ENCODE measurements at regions not wholly inside any gene's neighbourhood (a gene's known extent, or its start where the extent isn't known, plus 50 kb on each side); places are given as distances from the start of the nearest gene placed in this dataset.

GRCh38 chr15:53216036-53216435 is 425.9 kb upstream of the ONECUT1 start:
- H3K27me3 ChIP-seq (replicated peaks in 1 of 4; ENCODE audit: control extremely low read depth in 1 of 4, control insufficient read depth in 3 of 4, insufficient read depth in 4 of 4, low read length in 3 of 4), result no peaks in the 10 kb centered on the region
- no peak overlapping the region for H3K4me2 ChIP-seq (replicated peaks; ENCODE audit: low read depth, low read length, poor library complexity, severe bottlenecking)
- intact Hi-C loops (cut with micrococcal nuclease), result no loop called here
- WGBS (ENCODE audit: insufficient coverage), result 100% methylated on average over 1 of the region's 3 CpGs
- Mint-ChIP-seq H3K4me3 (no peak overlapping the region), H3K27me3 (peaks cover 3% of the 10 kb centered on the region), H3K9me3 (ENCODE audit: insufficient read depth) (no peaks in the 10 kb centered on the region), H3K4me1 (no peaks in the 10 kb centered on the region), H3K27ac (no peak overlapping the region)
- no peaks in the 10 kb centered on the region for H3K4me1 ChIP-seq (ENCODE audit: control insufficient read depth in 2 of 2, insufficient read depth in 2 of 2, low read length in 2 of 2)
- TF ChIP-seq EZH2 (IDR thresholded peaks at IDR 0.05; ENCODE audit: borderline replicate concordance, insufficient read depth, low read depth, low read length, poor library complexity, severe bottlenecking), result no peak
- TF ChIP-seq, protein P1, sequence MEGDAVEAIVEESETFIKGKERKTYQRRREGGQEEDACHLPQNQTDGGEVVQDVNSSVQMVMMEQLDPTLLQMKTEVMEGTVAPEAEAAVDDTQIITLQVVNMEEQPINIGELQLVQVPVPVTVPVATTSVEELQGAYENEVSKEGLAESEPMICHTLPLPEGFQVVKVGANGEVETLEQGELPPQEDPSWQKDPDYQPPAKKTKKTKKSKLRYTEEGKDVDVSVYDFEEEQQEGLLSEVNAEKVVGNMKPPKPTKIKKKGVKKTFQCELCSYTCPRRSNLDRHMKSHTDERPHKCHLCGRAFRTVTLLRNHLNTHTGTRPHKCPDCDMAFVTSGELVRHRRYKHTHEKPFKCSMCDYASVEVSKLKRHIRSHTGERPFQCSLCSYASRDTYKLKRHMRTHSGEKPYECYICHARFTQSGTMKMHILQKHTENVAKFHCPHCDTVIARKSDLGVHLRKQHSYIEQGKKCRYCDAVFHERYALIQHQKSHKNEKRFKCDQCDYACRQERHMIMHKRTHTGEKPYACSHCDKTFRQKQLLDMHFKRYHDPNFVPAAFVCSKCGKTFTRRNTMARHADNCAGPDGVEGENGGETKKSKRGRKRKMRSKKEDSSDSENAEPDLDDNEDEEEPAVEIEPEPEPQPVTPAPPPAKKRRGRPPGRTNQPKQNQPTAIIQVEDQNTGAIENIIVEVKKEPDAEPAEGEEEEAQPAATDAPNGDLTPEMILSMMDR (IDR thresholded peaks at IDR 0.05), result no peak
- POLR2A ChIA-PET, result no interaction called here
- H3K4me3 ChIP-seq (ENCODE audit: control extremely low read depth in 1 of 5, extremely low read depth in 1 of 5, insufficient read depth in 1 of 5, low read depth in 2 of 5, low read length in 4 of 5), result no peak overlapping the region
- H3K9ac ChIP-seq (ENCODE audit: low read length), result no peak overlapping the region
- DNase-seq (no peak), ATAC-seq (ENCODE audit: low read depth) (no peak)
- H3K36me3 ChIP-seq (replicated peaks in 1 of 2; ENCODE audit: control extremely low read depth in 1 of 2, control insufficient read depth in 1 of 2, extremely low read depth in 1 of 2, insufficient read depth in 2 of 2, low read length in 1 of 2), result no peaks in the 10 kb centered on the region
- H4K20me1 ChIP-seq (ENCODE audit: control insufficient read depth, insufficient read depth, low read length, poor library complexity, severe bottlenecking), result no peaks in the 10 kb centered on the region
- no peak overlapping the region for H3K27ac ChIP-seq (ENCODE audit: low read length in 2 of 2)
- CTCF ChIA-PET, result no interaction called here
- no peaks in the 10 kb centered on the region for H3K9me3 ChIP-seq (ENCODE audit: control extremely low read depth in 1 of 3, control insufficient read depth in 2 of 3, insufficient read depth in 1 of 3, low read length in 2 of 3)
- H2AFZ ChIP-seq (ENCODE audit: insufficient read depth, low read depth, low read length, poor library complexity, severe bottlenecking), result no peak overlapping the region
- H3K79me2 ChIP-seq (ENCODE audit: control insufficient read depth, insufficient read depth, low read length), result no peaks in the 10 kb centered on the region

GRCh38 chr15:53213336-53213735 is 423.2 kb upstream of the ONECUT1 start:
- no peak overlapping the region for H3K27ac ChIP-seq (ENCODE audit: low read length in 2 of 2)
- H3K9me3 Mint-ChIP-seq (ENCODE audit: insufficient read depth), result no peaks in the 10 kb centered on the region
- no peaks in the 10 kb centered on the region for H3K9me3 ChIP-seq (ENCODE audit: control extremely low read depth in 1 of 3, control insufficient read depth in 2 of 3, insufficient read depth in 1 of 3, low read length in 2 of 3)
- POLR2A ChIA-PET, result no interaction called here
- no peaks in the 10 kb centered on the region for H3K79me2 ChIP-seq (ENCODE audit: control insufficient read depth, insufficient read depth, low read length)
- H3K4me1 Mint-ChIP-seq, result no peaks in the 10 kb centered on the region
- H3K4me3 Mint-ChIP-seq, result no peak overlapping the region
- no peak for ATAC-seq (ENCODE audit: low read depth)
- CTCF ChIA-PET, result no interaction called here
- TF ChIP-seq, protein P1 (IDR thresholded peaks at IDR 0.05), result no peak
- no peak for TF ChIP-seq EZH2 (IDR thresholded peaks at IDR 0.05; ENCODE audit: borderline replicate concordance, insufficient read depth, low read depth, low read length, poor library complexity, severe bottlenecking)
- H3K4me1 ChIP-seq (ENCODE audit: control insufficient read depth in 2 of 2, insufficient read depth in 2 of 2, low read length in 2 of 2), result no peaks in the 10 kb centered on the region
- H3K27me3 ChIP-seq (replicated peaks in 1 of 4; ENCODE audit: control extremely low read depth in 1 of 4, control insufficient read depth in 3 of 4, insufficient read depth in 4 of 4, low read length in 3 of 4), result no peaks in the 10 kb centered on the region
- no peak overlapping the region for H3K9ac ChIP-seq (ENCODE audit: low read length)
- H3K27ac Mint-ChIP-seq, result no peak overlapping the region
- H3K4me2 ChIP-seq (replicated peaks; ENCODE audit: low read depth, low read length, poor library complexity, severe bottlenecking), result no peak overlapping the region
- H2AFZ ChIP-seq (ENCODE audit: insufficient read depth, low read depth, low read length, poor library complexity, severe bottlenecking), result no peak overlapping the region
- H4K20me1 ChIP-seq (ENCODE audit: control insufficient read depth, insufficient read depth, low read length, poor library complexity, severe bottlenecking), result no peaks in the 10 kb centered on the region
- DNase-seq, result no peak
- H3K27me3 Mint-ChIP-seq, result peaks cover 3% of the 10 kb centered on the region
- H3K36me3 ChIP-seq (replicated peaks in 1 of 2; ENCODE audit: control extremely low read depth in 1 of 2, control insufficient read depth in 1 of 2, extremely low read depth in 1 of 2, insufficient read depth in 2 of 2, low read length in 1 of 2), result no peaks in the 10 kb centered on the region
- no peak overlapping the region for H3K4me3 ChIP-seq (ENCODE audit: control extremely low read depth in 1 of 5, extremely low read depth in 1 of 5, insufficient read depth in 1 of 5, low read depth in 2 of 5, low read length in 4 of 5)
- intact Hi-C loops (cut with micrococcal nuclease), result no loop called here

Measured in B cell (primary cell).